IPS DF 19.7 (cell line): ENCODE measurements at regions not wholly inside any gene's neighbourhood (a gene's known extent, or its start where the extent isn't known, plus 50 kb on each side); places are given as distances from the start of the nearest gene placed in this dataset.
"Not testable (repeated sequence)": the region's sequence is repeated elsewhere in the genome, so short reads cannot be mapped to it uniquely, and the experiment has no call there.

Source experiments
- DNase-seq: peaks from one replicate; pipeline ENCODE4 v3.0.0-alpha.2; 2013; ENCODE audit warnings: low read depth, low spot score

DNA sequence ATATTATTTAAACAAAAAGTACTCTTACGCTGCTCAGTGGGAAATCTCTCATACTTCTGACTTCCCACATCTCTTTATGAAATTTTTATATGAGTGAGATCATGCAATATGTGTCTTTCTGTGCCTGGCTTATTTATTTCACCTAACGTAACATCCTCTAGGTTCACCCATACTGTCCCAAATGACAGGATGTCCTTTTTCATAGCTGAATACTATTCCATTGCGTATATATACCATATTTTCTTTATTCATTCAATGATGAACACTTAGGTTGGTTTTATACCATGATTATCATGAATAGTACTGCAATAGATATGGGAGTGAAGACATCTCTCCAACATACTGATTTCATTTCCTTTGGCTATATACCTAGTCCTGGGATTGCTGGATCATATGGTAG, 57.8 kb upstream of the TPP2 start:
- DNase-seq: no peak

DNA sequence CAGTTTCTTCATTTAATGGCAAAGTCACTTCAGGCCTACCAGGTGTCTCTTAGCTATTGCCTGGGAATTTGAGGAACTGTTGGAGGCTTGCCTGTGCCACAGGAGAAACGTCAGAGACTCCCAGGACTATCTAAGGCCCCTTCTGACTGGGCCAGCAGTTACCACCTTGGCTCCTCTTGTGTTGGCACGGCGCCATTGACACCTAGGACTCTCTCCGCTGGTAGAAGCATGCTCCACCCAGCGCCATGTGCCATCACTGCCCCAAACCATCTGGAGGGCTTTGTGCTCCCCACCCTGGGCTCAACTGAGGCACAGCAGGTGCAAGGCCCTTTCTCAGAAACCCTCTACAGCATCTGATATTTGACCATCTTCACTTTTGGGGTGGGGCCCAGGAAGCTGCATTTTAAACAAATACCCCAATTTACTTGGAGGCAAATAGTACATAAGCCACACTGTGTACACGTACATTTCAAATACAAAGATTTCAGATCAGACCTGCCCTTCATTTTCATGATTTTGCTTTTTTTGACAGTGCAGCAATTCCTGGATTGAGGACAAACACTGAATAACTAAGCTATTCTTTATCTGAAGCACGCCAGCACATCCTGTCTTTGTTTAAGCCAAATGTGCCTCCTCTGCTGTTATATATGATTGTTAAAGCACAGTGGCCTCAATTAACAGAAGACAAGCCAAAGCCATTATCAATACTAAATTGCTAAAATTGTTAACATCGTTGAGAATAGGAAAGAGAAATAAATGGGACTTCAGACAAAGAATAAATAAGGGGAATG, 59.9 kb upstream of the TPP2 start:
- DNase-seq: no peak

DNA sequence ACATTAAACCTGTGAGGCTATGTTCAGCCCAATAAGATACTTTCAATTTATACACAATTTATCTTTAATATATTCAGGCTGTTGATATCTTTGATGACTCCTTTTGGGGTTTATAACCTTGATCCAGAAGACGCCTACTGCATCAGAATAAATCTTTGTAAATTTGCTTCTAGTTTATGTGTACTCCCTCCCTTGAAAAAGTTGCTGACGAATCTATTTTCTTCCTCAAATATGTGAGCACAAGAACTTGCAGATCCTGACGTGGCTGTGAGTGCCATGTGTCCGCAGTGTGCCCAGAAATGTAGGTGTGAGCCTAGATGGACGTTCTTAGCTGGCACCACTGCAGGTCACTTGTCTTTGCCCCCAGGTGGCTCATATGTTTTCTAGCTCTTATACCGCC, 60.6 kb upstream of the TPP2 start:
- no peak for DNase-seq

DNA sequence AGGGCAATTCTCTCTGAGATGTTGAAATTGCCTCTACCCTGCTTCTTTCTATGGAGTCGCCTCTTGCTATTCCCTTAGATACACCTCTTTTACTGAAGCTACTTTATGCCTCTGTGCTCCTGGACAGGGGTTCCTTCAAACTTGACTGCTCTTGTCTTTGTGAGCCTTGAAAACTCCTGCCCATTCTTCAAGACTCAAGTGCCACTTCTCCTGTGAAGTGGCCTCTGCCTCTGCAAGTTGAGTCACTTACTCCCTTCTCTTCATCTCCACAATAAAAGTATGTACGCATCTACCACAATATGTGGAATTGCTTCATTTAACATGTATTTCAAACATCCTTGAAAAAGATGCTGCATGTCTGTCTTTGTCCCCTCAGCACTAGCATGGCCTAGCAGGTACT, 66.0 kb upstream of the TPP2 start:
- no peak for DNase-seq

DNA sequence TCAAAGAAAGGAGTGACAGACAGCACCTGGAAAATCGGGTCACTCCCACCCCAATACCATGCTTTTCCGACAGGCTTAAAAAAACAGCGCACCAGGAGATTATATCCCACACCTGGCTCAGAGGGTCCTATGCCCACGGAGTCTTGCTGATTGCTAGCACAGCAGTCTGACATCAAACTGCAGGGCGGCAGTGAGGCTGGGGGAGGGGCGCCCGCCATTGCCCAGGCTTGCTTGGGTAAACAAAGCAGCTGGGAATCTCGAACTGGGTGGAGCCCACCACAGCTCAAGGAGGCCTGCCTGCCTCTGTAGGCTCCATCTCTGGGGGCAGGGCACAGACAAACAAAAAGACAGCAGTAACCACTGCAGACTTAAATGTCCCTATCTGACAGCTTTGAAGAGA, 74.5 kb upstream of the TPP2 start:
- DNase-seq: not testable (repeated sequence)

DNA sequence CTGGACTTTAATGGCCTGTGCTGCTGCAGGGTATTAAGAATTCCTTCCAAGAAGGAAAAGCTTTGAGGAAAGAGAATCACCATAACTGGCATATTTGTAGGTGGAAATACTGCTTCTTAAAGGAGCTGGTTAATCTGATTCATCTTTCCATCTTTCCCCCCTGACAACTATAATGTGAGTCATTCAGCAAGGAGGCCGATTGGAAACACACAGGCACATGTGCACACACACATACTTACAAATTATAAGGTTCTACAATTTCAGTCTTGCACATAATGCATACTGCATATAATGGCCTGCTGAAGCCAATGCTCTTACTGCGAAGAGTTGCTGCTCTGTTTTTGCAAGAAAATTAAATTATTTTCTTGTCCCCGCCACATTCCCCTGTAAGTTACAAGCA, 78.8 kb upstream of the TPP2 start:
- no peak for DNase-seq

DNA sequence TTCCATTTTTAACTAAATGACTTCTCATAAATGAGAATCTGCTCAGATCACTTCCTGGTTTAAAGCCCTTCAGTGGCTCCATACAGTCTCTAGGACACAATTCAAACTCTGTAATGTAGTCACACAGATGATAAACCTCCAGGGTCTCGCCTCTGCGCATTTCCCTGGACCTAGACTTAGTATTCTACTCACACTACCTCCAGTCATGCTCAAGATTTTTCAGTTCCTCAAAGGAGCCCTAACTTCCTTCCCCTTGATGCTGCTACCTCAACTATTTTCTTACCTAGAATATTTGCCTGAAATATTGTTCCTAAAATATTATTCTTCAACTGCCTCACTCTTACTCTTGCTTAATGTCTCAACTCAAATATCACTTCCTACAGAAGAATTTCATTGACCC, 86.7 kb upstream of the TPP2 start:
- no peak for DNase-seq

DNA sequence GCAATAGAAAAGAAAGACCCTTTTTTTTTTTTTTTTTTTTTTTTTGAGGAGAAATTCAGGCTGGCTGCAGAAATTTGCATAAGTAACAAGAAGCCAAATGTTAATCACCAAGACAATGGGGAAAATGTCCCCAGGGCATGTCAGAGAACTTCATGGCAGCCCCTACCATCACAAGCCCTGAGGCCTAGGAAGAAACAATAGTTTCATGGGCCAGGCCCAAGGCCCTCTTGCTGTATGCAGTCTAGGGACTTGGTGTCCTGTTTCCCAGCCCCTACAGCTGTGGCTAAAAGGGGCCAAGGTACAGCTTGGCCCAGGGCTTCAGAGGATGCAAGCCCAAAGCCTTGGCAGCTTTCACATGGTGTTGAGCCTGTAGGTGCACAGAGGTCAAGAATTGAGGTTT, 88.4 kb upstream of the TPP2 start:
- no peak for DNase-seq

DNA sequence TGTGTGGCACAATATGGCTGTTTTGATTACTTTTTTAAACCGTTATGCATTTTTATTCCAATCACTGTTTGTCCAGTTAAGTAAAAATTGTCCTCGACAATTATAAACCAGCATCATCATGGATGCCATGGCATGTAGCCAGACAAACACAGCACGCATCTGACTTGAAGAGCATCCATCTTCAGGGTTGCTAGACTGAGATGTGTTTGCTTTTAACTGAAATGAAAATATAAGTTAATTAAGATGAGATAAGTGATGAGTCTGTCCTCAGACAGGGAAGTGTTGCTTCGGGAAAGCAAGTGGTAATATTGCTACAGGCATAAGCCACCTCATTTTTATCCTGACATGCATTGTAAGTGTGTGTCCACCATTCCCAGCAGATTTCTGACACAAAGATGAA, 92.8 kb upstream of the TPP2 start:
- DNase-seq: no peak

DNA sequence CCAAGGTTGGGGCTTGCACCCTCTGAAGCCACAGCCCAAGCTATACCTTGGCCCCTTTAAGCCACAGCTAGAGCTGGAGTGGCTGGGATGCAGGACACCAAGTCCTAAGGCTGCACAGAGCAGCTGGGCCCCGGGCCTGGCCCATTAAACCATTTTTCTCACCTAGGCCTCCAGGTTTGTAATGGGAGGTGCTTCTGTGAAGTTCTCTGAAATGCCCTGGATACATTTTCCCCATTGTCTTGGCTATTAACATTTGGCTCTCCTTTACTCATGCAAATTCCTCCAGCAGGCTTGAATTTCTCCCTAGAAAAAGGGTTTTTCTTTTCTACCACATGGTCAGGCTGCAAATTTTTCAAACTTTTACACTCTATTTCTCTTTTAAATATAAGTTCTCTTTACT, 93.8 kb upstream of the FGF14 start:
- peak; percentile 17 for DNase-seq

DNA sequence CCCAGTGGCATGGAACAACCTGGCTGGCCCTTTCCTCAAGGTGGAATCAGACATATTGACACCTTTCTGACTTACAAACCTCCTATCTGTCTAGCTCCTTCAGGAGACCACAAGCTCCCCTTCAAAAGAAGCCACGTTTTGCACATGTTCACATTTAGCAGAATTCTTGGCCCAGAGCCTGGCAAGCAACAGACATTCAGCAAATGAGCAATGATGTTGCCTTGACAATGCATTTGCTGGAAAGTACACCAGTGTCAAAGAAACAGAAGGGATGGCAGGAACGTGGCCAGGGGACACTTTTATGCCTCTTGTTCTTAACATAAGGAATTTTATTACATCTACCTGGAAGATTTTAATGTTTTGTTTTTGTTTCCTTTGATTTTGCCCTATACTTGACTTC, 85.5 kb upstream of the FGF14 start:
- DNase-seq: no peak

DNA sequence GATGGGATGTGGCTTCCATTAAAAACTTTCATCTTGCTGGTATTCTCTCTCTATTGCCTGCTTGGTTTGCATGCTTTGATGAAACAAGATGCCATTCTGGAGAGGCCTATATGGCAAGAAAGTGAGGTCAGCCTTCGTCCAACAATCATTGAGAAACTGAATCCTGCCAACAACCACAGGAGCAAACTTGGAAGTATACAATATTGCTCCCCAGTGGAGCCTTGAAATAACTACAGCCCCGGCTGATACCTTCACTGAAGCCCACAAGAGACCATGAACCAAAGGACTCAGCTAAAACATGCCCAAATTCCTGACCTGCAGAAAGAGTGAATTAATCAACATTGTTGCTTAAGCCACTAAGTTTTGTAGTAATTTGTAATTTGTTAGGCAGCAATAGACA, 82.5 kb upstream of the FGF14 start:
- no peak for DNase-seq

DNA sequence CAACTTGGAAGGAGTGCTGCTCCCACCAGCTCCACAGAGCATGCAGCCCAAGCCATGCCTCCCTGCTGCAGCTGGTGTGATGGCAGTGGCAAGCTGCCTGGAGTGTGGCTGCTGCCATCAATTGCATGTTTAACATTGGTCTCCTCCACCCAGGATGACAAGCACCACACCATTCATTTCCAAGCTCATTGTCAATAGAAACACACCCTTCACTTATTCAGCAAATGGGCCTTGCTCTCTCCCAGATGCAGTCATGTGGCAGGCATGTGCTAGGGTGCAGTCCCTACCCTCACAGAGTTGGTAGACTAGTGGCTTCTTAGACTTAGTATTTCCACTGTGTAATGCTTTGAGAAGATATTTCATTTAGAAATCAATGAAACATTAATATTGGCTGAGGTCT, 70.8 kb upstream of the FGF14 start:
- DNase-seq: no peak

DNA sequence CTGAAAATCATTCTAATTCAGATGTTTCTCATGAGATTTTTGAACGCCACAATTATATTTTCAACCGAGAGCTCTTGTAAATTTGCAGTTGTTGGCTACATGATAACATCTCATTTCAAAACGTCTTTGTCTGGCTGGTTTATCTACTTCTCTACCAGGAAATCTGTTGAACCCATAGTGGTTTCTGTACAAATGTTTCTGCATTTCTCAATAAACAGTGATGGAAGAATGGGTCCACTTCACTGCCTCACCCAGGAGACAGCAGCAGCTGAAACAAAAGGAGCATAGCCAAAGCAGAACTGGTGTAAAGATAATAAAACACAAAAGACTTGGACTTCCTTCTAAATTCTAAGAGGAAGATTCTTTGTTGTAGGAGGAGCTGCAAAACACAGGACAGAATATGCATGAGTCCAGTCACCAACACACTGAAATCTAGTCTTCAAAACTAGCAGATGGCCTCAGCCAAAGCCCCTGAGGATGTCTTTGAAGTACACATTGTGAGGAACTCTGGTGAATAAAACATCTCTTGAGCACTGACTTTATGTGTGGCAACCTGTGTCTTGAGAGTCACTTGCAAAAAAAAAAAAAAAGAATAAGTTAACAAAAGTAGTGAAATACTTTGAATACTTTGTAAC, 68.6 kb upstream of the FGF14 start:
- DNase-seq: no peak

DNA sequence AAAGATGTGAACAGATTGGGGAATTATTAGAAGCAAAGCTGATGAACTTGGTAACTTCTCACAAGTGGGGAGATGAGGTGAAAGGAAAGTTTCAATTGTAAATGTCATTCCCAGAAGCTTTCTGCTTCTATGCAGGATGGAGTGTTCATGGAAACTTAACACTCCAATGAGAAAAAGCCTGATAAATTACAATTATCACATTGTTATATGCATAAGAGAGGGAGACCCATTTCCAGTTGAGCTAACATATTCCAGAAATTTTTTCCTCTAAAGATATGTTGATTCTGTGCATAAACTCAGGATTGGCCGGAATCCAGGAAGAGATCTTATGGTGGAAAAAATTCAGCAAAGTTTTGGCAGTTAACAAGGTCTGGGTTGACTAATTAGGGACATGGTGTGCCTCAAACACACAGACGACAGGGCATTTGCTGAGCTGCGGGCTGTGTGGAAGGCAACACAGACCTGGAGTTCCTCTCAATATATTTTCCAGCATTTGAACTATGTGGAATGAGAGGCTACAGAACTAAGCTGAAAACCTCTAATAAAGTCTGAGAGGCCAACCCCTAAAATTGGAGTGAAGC, 64.9 kb upstream of the FGF14 start:
- DNase-seq: no peak

DNA sequence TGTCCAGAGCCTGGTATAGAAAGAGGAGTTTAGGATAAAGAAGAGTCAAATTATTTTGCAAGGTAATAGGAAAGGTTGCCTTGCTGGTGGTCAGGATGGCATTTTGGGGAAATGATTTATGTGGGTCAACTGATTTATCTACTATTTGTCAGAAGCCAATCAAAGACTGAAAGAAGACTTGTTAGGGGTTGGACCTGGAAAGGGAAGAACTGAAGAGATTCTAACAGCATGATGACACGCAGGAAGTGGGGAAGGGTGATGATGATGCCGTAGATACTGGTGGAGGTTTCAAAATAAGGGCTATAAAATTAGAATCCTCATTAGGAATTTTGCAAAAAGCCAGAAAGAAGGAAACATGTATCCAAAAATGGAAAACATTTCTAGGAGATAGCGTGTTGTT, 60.7 kb upstream of the FGF14 start:
- no peak for DNase-seq

DNA sequence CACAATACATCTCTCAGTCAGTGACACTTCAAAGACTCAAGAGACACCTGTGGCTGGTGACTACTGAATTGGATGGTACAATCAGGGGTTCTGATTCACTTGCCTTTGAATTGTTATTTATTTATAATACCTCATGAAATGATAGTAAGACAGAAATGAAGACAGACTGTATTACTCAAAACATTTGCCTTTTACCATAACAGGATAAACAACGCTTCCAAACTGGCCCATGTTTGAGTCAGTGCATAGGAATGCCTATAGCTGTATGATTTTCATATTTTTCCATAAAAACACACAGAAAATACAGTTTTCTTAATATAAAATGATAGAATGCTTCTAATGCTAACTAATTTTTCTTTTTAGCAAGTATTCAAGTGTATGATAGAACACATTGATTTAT, 59.5 kb upstream of the FGF14 start:
- DNase-seq: no peak

DNA sequence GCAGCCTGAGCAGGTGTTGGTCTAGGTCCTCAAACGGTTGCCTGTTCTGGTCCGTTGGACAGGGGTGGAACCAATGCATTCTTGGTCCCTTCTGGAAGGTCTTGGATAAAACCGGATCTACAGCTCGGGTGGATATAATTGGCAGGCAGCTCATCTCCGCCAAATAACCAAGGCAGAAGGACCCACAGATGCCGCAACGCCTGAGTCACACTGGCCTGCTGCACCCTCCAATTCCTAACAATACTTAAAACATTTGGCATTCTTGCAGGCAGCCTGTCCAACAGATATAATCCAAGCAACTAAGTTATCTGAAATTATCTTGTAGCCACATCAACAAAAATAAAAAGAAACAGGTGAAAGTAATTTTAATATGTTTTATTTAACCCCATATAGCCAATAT, 59.0 kb upstream of the FGF14 start:
- no peak for DNase-seq

DNA sequence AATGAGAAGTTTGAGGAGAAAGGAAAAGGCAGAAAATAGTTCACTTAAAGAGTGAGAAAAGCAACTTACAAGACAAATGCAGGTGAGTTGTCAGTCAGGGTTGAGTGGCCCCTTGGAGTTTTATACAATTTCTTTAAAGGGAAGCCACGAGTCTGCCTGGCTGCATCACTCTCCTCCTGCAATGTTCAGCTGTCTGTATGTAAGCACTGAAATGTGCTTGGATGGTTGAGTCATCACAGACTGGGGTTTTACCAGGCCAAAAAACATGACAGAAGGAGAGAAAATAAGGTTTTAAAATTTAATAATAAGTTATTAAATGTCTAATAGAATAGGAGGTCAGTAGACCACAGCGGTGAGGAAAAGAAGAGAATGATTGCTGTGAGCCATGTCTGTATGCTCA, 51.0 kb upstream of the FGF14 start:
- no peak for DNase-seq
